GM21526 (cell line): ENCODE measurements at regions not wholly inside any gene's neighbourhood (a gene's known extent, or its start where the extent isn't known, plus 50 kb on each side); places are given as distances from the start of the nearest gene placed in this dataset.
"Not testable (repeated sequence)": the region's sequence is repeated elsewhere in the genome, so short reads cannot be mapped to it uniquely, and the experiment has no call there.

Experiments used
- ATAC-seq: cut with Tn5 transposase; IDR thresholded peaks from one replicate; pipeline ENCODE4 v1.9.1; 2021; ENCODE audit warnings: moderate library complexity; ENCODE audit not compliant: unreplicated experiment, low FRiP score

DNA sequence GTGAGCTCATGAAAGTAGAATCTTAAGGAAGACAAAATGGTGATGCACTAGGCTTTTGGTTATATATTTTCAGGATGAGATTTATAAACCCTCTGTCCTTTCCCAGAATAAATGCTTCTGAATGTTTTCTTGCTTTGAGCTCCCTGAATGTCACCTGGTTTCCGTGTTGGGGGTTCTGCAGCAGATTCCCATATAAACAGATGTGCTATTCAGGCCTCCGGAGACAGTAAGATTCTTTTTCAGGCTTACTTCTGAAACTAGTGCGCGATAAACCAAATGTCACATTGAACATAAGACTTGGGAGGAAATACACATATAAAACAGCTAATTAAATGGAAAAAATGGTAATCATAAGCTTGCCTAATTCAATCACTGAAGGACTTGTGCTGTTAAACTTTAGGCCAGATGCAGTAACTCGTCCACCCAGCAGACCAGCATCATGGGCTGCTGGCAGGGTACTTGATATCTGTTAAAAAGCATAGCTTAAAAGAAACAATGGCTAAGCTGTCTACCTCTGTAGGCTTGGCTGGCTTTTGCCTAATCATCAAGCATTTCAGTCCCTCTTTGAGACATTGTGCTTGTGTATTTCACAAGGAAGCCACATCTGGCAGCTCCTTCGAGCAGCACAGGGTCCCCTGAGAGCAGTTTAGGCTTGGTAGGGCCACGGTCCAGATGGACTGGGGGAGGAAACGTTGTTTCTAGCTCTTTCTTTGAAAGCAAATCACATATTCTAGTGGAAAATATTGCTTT lies 281.2 kb upstream of the KIAA1217 start:
- no peak for ATAC-seq

GRCh38 chr10:23934023-23934422 lies 274.9 kb upstream of the KIAA1217 start:
- ATAC-seq: not testable (repeated sequence)

GRCh38 chr10:23945845-23946244 lies 263.1 kb upstream of the KIAA1217 start:
- no peak for ATAC-seq

DNA sequence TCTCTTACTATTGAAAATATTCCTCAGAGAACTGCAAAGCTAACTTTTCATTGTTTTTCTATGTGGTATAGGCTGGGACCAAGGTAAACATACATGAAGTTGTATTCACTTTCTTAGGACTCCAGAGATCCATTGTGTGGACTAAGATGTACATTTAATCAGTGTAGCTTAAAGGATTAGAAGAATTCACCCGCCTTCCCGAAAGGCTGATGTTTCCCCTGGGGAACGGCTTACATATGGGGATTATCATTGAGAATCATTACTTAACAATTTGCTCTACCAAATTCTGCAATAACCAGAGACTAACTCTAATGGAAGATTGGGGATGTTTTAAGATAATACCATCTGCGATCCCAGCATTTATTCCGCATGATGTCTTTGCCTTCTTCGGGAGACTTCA lies 257.1 kb upstream of the KIAA1217 start:
- ATAC-seq: no peak

- ATAC-seq: no peak
Measured at GRCh38 chr10:23955456-23956225, 253.3 kb upstream of the KIAA1217 start.

DNA sequence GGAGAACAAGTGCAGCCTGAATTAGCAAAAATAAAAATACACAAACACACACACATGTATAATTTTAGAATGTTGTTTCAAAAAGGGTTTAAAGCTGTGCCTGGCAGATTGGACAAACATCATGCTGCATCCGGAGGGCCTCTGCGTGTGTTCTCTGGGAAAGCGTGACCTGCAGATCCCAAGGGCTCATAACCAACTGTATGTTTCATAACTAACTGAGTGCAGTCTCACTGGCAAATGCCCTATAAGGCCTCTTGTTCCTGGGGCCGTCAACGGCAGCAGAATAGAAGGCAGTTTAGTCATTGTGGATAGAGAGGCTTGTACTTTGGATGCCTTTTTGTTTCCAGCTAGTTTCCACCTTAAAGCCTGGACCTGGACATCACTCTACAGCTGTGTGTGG lies 243.8 kb upstream of the KIAA1217 start:
- ATAC-seq: no peak

DNA sequence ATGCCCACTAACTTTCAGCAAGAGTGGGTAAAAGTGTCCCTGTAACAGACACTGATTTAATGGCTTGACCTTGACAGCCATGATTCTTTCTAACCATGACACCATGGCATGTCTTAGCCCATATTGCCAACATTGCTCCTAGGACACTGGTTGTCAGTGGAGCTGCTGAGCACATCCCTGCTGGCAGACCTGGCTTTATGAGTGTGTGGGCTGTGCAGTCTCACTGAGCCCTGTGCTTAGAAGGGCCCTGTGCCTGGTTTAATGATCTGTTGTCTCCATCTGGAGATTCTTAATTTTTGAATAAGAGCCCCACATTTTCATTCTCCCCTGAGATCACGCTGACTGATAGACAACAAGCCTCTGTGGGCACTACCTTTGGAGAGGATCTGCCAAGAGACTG lies 243.1 kb upstream of the KIAA1217 start:
- ATAC-seq: no peak

- no peak for ATAC-seq
Measured at GRCh38 chr10:23966504-23967051, 242.4 kb upstream of the KIAA1217 start.

GRCh38 chr10:23968301-23968700 lies 240.6 kb upstream of the KIAA1217 start:
- no peak for ATAC-seq

GRCh38 chr10:23974746-23975272 lies 234.1 kb upstream of the KIAA1217 start:
- ATAC-seq: no peak

DNA sequence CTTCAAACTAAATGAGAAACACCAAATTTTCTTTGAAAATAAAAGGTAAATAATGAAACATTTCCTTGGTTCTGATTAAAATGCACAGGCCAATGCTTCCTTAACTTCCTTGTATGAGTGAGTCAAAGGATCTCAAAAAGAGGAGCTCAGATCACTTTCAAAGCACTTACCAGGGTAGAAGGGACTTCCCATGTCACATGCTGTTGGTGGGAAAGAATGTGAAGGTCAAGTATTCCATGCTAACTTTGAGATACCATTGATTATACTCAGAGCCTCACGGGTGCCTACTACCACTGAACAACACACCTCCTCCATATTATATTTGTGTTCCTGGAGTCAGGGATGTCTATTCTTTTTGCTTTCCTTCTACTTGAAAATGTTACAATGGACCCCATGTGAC lies 233.5 kb upstream of the KIAA1217 start:
- ATAC-seq: no peak

GRCh38 chr10:23976275-23976674 lies 232.7 kb upstream of the KIAA1217 start:
- ATAC-seq: no peak

DNA sequence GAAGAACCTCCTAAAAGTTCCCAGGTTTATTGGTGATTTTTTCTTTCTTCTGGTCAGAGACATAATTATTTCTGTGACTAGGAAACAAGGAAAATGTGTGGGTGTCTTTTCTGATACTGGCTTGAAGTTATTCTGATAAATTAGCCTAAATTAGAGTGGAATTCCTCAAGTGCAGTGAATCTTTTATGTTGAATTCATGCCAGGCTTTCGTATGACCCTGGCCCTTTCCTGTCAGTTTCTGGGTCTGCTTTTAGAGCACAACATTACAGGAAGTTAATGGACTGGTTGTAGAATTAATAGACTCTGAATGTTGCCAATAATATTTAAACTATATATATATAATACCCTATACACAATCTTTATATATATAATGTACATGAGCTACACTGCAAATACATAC lies 230.6 kb upstream of the KIAA1217 start:
- no peak for ATAC-seq

DNA sequence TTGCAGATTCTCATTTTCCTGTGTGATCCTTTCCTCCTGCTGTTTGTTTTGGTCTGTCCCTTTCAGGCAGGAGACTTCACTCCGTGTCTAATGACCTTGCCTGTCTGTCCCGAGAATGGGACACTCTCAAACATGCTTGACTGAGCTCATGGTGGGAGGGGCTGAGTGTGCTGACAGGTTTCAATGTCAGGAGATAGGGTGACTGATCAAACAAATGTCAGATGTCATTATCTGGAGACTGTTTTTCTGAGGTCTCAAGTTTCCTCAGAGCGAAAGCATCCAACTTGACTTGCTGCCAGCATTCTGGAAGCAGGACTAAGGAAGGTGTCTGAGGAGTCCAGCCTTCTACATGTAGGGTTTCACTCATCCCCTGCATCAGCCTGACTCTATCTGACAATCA lies 228.8 kb upstream of the KIAA1217 start:
- ATAC-seq: no peak

DNA sequence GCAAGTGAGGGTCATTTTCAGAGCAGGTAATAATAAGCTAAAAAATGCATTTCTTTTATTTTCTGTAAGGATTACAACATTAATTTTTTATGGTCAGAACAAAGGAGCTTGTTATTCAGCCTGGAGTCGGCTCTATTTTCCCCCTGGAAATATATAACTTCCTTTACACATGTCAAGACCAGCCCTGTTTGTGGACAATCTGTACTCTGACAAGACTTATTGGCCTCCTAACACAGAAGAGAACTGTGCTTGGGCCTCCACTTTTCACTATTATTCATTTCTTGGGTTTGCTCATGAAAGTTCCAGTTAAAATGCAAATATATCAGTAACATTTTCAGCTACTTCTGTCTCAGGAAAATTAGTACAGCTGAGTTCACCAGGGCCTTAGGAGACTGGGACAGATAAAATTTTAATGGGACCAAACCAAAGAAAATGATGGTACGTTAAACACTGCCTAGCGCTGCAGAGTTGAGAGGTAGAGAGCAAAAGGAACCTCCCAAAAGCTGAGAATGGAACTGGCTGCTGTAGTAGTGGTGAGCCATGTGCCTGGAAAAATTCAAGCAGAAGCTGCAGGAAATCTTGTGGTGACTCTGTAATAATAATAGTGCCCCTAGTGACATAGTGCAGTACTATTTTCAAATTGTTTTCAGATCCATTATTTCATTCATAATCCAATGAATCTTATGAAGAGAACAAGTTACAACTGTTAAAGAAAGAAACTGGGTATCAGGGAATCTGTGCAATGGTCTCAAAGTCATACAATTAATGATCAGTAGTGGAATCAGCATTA lies 227.2 kb upstream of the KIAA1217 start:
- ATAC-seq: no peak

DNA sequence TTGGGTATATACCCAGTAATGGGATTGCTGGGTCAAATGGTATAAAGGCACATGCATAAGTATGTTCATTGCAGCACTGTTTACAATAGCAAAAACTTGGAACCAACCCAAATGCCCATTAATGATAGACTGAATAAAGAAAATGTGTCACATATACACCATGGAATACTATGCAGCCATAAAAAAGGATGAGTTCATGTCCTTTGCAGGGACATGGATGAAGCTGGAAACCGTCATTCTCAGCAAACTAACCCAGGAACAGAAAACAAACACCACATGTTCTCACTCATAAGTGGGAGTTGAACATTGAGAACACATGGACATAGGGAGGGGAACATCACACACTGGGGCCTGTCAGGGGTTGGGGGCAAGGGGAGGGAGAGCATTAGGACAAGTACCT lies 224.5 kb upstream of the KIAA1217 start:
- ATAC-seq: not testable (repeated sequence)

GRCh38 chr10:23988006-23988405 lies 220.9 kb upstream of the KIAA1217 start:
- ATAC-seq: no peak

DNA sequence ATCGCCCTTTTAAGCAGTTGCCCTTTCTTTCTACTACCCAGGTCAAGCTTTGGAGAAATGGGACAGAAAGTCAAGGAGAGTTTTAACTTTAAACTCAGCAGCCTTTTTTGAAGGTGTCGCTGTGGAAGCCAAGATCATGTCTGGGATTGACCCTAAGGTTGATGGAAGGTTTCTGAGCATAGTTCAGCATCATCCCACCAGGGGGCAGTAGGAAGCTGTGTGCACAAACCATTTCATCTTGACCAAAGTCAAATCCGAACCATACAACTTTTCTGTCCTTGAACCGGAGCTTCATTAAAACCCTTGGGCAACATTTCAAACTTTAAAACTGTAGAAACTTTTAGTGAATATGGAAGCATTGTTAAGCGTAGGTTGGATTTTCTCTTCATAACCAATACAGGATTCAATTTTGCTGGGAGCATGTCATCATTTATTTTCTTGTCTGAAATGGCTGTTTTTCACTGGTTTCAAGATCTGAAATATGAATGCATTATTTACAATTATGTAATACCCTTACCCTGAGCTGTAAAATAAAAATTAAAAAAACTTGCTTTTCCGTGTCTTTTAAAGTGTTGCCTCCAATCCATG lies 214.4 kb upstream of the KIAA1217 start:
- peak; percentile 89 for ATAC-seq

GRCh38 chr10:23999445-23999844 lies 209.5 kb upstream of the KIAA1217 start:
- no peak for ATAC-seq

DNA sequence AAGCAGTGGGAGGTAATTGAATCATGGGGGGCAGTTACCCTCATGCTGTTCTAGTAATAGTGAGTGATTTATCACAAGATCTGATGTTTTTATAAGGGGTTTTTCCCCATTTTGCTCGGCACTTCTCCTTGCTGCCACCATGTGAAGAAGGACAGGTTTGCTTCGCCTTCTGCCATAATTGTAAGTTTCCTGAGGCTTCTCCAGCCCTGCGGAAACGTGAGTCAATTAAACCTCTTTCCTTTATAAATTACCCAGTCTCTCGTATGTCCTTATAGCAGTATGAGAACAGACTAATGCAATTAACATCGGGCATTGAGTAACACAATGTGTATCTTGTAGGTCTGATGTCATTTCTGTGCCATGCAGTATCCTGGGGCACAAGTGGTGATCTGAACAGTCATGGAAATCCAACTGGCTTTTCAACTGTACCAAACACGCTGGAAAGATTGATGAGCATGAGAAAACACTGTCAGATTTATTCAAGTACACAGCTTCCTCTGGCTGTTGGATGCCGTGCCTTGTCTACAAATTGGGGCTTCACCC lies 208.6 kb upstream of the KIAA1217 start:
- no peak for ATAC-seq
